ENCODE measurements at regions not wholly inside any gene's neighbourhood (a gene's known extent, or its start where the extent isn't known, plus 50 kb on each side); places are given as distances from the start of the nearest gene placed in this dataset.

DNA sequence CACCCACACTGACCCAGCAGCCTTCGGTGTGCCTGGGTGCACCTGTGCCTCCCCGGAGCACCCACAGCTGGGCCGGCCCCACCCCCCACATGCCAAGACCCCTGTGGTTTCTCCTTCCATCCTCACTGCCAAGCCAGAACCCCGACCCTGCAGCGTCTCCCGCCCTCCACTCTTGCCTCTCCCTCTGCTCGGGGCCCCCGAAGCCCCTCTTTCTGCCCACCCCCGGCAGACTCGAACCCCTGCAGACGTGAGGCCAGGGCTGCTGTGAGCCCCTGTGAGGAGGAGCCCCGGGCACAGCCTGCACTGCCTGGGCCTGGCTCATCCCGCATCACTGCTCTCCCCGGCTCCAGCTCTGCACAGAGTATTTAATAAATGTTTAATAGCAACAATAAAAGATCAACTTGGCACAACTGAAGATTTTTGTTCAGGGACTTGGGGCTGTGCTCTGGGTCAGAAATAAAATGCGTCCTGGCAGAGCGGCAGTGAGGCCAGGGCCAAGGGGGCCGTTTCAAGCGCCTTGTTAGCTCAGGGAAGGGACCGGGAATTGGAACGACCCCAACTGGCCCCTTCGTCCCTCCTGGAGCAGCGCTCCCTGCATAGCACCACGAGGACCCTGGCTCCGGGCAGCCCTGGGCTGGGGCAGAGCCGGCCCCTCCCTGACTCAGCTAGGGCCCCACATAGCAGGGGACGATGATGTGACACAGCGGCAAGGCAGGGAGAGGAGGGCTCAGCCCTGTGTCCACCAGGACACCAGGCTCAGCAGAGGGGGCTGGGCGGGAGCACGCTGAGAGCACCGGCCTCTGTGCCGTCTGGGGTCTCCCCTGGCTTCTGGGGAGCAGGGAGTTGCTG is 520.8 kb downstream of the BRD1 start:
- no peak for DNase-seq

- no peak for DNase-seq
Observed at GRCh38 chr22:49305966-49306631, 521.6 kb downstream of the BRD1 start.

- DNase-seq: peak; percentile 63
Observed at GRCh38 chr22:49305214-49305965, 522.3 kb downstream of the BRD1 start.

- no peak for DNase-seq
Observed at GRCh38 chr22:49303781-49304461, 523.8 kb downstream of the BRD1 start.

- no peak for DNase-seq
Observed at GRCh38 chr22:49303061-49303735, 524.5 kb downstream of the BRD1 start.

DNA sequence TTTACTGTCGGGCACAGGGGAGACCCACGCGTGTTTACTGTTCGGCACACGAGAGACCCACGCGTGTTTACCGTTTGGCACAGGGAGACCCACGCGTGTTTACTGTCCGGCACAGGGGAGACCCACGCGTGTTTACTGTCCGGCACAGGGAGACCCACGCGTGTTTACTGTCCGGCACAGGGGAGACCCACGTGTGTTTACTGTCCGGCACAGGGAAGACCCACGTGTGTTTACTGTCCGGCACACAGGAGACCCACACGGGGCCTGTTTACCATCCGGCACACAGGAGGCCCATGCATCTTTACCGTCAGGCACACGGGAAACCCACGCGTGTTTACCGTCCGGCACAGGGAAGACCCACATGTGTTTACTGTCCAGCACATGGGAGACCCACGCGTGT is 525.1 kb downstream of the BRD1 start:
- no peak for DNase-seq

GRCh38 chr22:49302150-49302460 is 525.6 kb downstream of the BRD1 start:
- no peak for DNase-seq

DNA sequence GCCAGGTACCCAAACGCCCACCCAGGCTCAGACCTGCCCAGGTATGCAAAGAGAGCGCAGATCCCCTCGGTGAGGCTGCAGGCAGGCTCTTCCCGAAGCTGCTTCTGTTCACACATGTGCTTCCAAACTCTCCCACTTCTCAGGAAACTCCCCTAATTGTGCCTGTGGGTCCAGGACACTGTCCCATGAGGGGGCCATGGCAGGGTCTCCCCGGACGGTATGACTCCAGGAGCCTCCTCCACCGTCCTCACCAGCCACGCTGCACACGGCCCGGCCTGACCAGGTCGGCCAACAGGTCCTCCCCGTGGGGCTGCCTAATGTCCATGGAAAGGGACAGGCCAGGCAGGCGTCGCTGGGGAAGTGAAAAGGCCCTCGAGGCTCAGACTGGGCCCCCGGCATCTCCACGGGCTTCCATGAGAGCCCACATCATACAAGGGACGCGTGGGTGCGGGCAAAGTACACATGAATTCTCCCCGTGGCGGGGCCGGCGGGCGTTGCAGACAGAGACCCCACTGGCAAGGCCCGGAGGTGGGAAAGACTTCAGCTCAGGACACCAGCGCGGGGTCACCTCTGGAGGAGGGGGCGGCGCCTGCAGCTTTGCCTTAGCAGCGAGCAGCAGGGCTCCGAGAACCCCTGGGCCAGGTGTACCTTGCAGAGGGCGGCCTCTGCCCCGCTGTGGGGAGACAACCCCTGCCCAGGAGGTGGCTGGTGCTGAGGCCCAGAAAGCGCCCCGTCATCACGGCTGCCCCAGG is 526.1 kb downstream of the BRD1 start:
- no peak for DNase-seq

DNA sequence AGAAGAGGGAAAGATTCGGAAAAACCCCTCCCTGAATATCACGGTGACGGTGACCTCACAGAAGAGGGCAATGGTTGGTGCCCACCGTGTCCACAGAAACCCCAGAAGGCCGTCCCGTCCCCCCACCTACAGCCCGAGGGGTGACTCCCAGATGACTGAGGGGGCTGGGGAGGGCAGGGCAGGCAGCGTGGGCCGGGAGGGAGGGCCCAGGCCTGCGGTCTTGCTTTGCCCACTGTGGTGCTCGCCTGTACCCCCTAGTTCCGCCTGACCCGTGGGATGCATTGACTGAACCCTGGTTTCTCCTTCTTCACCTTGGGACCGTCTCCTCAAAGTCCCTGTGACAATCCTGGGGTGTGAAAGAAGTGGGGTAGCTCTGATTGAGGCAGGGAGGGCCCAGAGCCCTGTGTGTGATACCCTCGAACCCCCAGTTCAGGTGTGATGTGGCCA is 526.7 kb downstream of the BRD1 start:
- DNase-seq: no peak

DNA sequence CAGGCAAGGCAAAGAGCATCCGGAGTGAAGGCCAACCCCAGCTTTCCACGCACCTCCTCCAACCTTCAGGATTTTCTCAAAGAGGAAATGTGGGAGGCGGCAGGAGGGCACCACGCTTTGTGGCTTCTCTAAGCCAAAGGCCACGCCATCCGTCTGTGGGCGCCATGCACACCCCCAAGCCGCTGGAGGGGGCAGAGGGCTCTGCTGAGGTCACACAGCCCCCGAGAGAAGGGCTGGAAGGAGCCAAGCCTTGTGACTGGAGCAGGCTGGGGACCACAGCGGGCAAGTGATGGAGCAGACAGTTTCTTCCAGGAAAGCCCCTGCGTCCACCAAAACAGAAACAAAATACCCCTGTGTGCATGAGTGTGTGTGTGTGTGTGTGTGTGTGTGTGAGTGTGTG is 527.4 kb downstream of the BRD1 start:
- DNase-seq: no peak

- no peak for DNase-seq
Observed at GRCh38 chr22:49299821-49300231, 527.8 kb downstream of the BRD1 start.

GRCh38 chr22:49298834-49299750 is 528.6 kb downstream of the BRD1 start:
- no peak for DNase-seq

- no peak for DNase-seq
Observed at GRCh38 chr22:49297871-49298721, 529.6 kb downstream of the BRD1 start.

GRCh38 chr22:49297286-49297870 is 530.3 kb downstream of the BRD1 start:
- DNase-seq: no peak

GRCh38 chr22:49296561-49296960 is 531.1 kb downstream of the BRD1 start:
- no peak for DNase-seq

DNA sequence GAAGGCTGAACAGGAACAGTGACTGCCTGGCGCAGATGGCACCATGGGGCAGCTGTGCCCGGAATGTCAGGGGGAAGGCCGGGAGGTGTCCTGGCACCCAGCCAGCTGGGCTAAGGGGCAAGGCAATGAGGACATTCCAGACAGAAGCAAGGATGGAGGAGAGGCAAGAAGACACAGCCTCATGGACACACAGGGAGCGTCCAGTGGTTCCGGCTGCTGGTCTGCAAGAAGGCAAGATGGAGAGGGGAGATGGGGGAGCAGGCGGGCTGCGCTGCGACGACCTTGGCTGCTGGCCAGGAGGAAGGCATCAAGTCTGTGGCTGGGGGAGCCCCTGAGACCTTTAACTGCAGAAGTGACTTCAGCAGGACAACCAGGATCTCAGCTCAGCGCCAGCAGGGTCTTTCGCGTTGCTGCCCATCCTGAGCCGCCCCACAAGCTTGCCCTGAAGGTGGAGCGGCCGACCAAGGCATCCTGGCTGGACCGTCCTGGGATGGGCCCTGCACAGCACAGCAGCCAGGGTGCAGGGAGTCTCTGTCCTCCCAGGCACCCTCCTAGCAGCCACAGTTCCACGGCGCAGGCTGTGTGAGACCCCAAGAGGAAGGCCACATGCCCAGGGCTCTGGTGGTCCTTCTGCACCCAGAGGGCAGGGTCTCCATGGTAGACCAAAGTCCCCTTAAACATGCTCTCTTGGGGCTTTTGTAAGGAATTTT is 531.7 kb downstream of the BRD1 start:
- DNase-seq: no peak

DNA sequence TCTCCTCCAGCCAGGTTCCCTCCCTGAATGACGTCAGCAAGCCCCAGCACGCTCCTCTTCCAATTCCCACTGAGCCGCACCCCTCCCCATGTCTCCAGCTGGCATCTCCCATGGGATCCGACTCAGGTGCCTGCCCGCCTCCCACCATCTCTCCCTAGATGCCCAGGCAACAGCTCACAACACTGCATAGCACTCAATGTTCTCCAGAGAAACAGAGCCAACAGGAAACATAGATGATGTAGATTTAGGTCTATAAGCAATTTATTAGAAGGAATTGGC is 532.3 kb downstream of the BRD1 start:
- no peak for DNase-seq

DNA sequence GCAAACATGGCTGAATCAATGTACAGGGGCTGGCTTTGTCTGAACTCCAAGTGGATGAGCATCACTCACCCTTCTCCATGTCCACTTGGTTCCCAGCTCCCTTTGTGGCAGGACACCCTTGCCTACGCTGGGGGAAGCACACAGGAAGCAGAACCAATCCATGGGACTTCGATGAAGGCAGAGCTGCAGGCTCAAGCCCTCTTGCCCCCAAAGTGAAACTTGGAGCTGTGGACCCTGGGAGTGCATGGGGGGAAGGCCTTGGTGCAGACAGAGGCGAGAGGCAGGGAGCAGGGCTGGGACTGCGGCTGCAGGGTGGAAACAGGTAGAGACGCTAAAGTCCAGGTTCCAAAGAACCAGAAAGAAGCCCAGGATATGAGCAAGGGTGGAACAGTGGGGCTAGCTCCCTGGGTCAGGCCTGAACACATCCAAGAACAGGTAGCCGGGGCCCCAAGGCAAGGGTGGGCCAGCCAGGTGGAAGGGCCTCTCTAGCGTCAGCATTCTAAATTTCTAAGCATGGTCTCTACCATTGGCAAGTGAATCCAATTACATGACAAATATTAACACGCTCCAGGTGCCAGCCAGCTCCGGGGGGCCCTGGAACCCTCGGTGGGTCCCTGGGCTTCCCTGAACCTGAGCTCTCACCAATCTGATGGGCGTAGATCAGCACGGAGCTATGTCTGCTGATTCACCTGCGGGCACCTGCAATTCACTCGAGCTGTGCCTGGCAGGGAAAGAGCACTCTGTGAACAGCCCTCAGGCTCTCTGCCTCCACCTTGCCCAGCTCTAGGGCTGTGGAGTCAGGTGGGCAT is 532.8 kb downstream of the BRD1 start:
- no peak for DNase-seq

All from CD4-positive, alpha-beta T cell treated with Interleukin-17A for 4 hours (primary cell).